ENCODE measurements at regions not wholly inside any gene's neighbourhood (a gene's known extent, or its start where the extent isn't known, plus 50 kb on each side); places are given as distances from the start of the nearest gene placed in this dataset.

DNA sequence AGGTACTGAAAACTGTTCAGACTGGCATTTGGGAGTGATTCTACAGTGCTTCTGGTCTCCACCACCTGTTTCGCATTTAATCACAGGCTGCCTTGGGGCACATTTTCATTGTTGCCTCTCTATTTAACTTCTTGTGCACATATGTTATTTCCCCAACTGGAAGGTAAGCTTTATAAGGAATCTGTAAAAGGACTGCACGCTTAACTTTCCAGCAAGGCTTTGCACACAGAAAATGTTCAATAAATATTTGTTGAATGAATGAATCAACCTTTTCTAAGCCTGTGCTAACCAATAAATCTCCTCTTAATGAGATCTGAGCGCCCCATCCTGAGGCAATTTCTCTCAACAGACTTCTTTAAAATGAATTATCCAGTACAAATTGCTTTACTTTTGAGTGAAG is 84.3 kb upstream of the ARHGAP29 start:
- no peak for TF ChIP-seq POLR2A (IDR thresholded peaks at IDR 0.05)
- intact Hi-C loops (cut with DNase I; ENCODE audit: low total_unique reads) = no loop called here

GRCh38 chr1:94319319-94320102 is 82.1 kb upstream of the ARHGAP29 start:
- TF ChIP-seq POLR2A (IDR thresholded peaks at IDR 0.05) (no peak), CTCF (IDR thresholded peaks at IDR 0.05) (no peak), EP300 (IDR thresholded peaks at IDR 0.05) (no peak), POLR2AphosphoS5 (IDR thresholded peaks at IDR 0.05) (no peak)
- H3K4me1 ChIP-seq = peaks cover 5 to 38% (median 10%) of the 10 kb centered on the region in 4 donors
- intact Hi-C loops (cut with DNase I; ENCODE audit: low total_unique reads) = no loop called here
- no peaks in the 10 kb centered on the region for H3K36me3 ChIP-seq
- H3K9me3 ChIP-seq = no peaks in the 10 kb centered on the region
- peak overlapping the region in 4 of 5 donors; percentile 36 to 52 (median 43) for H3K27ac ChIP-seq
- no peaks in the 10 kb centered on the region for H3K27me3 ChIP-seq
- DNase-seq = no peak
- 73 to 80% (median 78%) methylated on average over 8 of the region's 8 CpGs for WGBS, 5 donors
- no peak overlapping the region for H3K4me3 ChIP-seq

More for the DNA sequence above, 84.3 kb upstream of the ARHGAP29 start:
- Histone ChIP-seq H3K9me3 (no peaks in the 10 kb centered on the region), H3K4me3 (no peak overlapping the region), H3K4me1 (peaks cover 5 to 42% (median 22%) of the 10 kb centered on the region in 4 donors), H3K27me3 (no peaks in the 10 kb centered on the region), H3K36me3 (no peaks in the 10 kb centered on the region), H3K27ac (no peak overlapping the region)
- 30 to 61% (median 37%) methylated on average over 3 of the region's 3 CpGs for WGBS, 5 donors
- no peak for DNase-seq

DNA sequence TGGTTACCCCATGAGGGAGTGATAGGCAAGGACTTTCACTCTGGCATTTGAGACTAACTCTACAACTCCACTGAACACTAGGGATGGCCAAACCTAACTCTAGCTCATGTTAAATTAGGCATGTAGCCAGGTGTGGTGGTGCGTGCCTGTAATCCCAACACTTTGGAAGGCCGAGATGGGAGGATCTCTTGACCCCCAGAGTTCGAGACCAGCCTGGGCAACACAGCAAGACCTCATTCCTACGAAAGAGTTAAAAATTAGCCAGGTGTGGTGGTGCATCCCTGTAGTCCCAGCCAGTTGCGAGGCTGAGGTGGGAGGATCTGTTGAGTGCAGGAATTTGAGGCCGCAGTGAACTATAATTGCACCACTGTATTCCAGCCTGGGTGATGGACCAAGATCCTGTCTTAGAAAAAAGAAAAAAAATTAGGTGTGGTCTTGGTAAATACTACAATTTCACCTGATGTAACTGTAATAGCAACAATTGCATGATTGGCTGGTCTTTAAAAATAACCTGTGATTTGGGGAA is 81.2 kb upstream of the ARHGAP29 start:
- no peak for TF ChIP-seq EP300 (IDR thresholded peaks at IDR 0.05)
- no peak for TF ChIP-seq CTCF (IDR thresholded peaks at IDR 0.05)
- no peak for TF ChIP-seq POLR2AphosphoS5 (IDR thresholded peaks at IDR 0.05)
- TF ChIP-seq POLR2A (IDR thresholded peaks at IDR 0.05) = no peak
- Histone ChIP-seq H3K4me3 (no peak overlapping the region), H3K9me3 (no peaks in the 10 kb centered on the region), H3K36me3 (no peaks in the 10 kb centered on the region), H3K4me1 (peaks cover 5 to 43% (median 10%) of the 10 kb centered on the region in 4 donors), H3K27ac (peak overlapping the region in 1 of 5 donors; percentile 52), H3K27me3 (no peaks in the 10 kb centered on the region)
- intact Hi-C loops (cut with DNase I; ENCODE audit: low total_unique reads) = no loop called here
- 91 to 98% (median 92%) methylated on average over 6 of the region's 6 CpGs for WGBS, 5 donors
- DNase-seq = no peak

GRCh38 chr1:94317790-94318188 is 80.4 kb upstream of the ARHGAP29 start:
- Histone ChIP-seq H3K9me3 (no peaks in the 10 kb centered on the region), H3K4me3 (no peak overlapping the region), H3K36me3 (no peaks in the 10 kb centered on the region), H3K27me3 (no peaks in the 10 kb centered on the region), H3K27ac (no peak overlapping the region), H3K4me1 (peaks cover 5 to 43% (median 10%) of the 10 kb centered on the region in 4 donors)
- intact Hi-C loops (cut with DNase I; ENCODE audit: low total_unique reads) = no loop called here
- 88 to 93% (median 89%) methylated on average over 1 of the region's 1 CpG for WGBS, 5 donors
- TF ChIP-seq CTCF (IDR thresholded peaks at IDR 0.05) = no peak
- no peak for TF ChIP-seq EP300 (IDR thresholded peaks at IDR 0.05)
- no peak for TF ChIP-seq POLR2A (IDR thresholded peaks at IDR 0.05)
- no peak for TF ChIP-seq POLR2AphosphoS5 (IDR thresholded peaks at IDR 0.05)
- no peak for DNase-seq

All from stomach (tissue), 8 donors.